Psoas muscle (tissue), 7 donors: ENCODE measurements at regions not wholly inside any gene's neighbourhood (a gene's known extent, or its start where the extent isn't known, plus 50 kb on each side); places are given as distances from the start of the nearest gene placed in this dataset.

Experiments
- ATAC-seq, 4 donors: fragments of 200-7000 bp; cut with Tn5 transposase; one replicate each; pipeline ENCODE4 v1.9.1; 2020; ENCODE audit warnings: moderate library complexity in 3 of 4, mild to moderate bottlenecking in 2 of 4
- DNase-seq, 2 donors: peaks; one replicate each; pipeline ENCODE4 v3.0.0-alpha.2; 2020
- H3K27ac ChIP-seq: fragments of 200-600 bp; one replicate; pipeline ENCODE4 v1.8.0; 2022
- H3K27me3 ChIP-seq, 3 donors: fragments of 200-600 bp in 1 of 3; one replicate each; pipeline versions ENCODE4 v1.6.1 to v1.8.0; 2013 to 2022; ENCODE audit warnings: low read length in 2 of 3, mild to moderate bottlenecking in 2 of 3, moderate library complexity in 1 of 3; ENCODE audit not compliant: insufficient read depth in 3 of 3
- H3K36me3 ChIP-seq, 2 donors: fragments of 200-600 bp in 1 of 2; one replicate each; pipeline versions ENCODE4 v1.6.1 to v1.8.0; 2013 to 2022; ENCODE audit warnings: low read depth in 1 of 2, mild to moderate bottlenecking in 1 of 2, moderate library complexity in 1 of 2; ENCODE audit not compliant: insufficient read depth in 1 of 2
- H3K4me1 ChIP-seq: fragments of 200-600 bp; one replicate; pipeline ENCODE4 v1.8.0; 2022
- H3K4me3 ChIP-seq: fragments of 200-600 bp; one replicate; pipeline ENCODE4 v1.8.0; 2022; ENCODE audit warnings: mild to moderate bottlenecking
- H3K9me3 ChIP-seq: fragments of 200-600 bp; one replicate; pipeline ENCODE4 v1.8.0; 2022
- WGBS, 3 donors: extraction: QIAGEN DNeasy Blood & Tissue Kit; methylation state at CpG; one replicate each; pipeline versions ENCODE4 v1.1.6 to v1.1.7; 2013; 5-methylcytosine and 5-hydroxymethylcytosine counted together
- intact Hi-C, 2 donors: fragments of 100-400 bp; cut with DNase I; formaldehyde crosslinking; loops; one replicate each; pipeline versions ENCODE4 v1.11.0 to v1.14.2; 2022
- TF ChIP-seq, protein P1 (sequence below): fragments of 200-600 bp; IDR thresholded peaks from one replicate; pipeline ENCODE4 v1.8.0; 2022; ENCODE audit warnings: antibody characterized with exemption
- donor health status: healthy with polysubstance abuse.
- donor health status: DM: no; HTN: no; CAD: no; lungs with moderate emphysema.
- donor health status: Bipolar disorder and iron deficiency.
- donor health status: healthy.
- donor health status: DM: yes; HTN: yes; CAD: no.
- donor health status: DM: no; HTN: no; CAD: no.
- donor health status: DM: yes; HTN: yes; CAD: no.

DNA sequence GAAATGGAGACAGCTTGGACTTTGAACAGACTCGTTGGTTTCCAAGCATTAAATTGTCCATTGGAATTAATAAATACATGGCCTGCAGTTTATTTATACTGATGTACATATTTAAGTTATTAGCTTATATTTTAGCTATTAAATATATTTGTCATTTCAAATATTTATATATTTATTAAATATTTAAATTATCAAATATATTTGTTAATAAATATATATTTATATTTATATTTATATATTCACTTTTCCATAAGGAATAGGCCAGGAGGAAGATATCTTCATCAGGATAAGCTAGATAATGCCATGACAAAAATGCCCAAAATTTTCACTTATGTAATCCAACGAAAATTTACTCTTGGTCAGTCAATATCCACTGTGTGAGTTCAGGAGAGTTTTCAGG lies 229.9 kb downstream of the ZNF608 start:
- Histone ChIP-seq H3K9me3 (no peaks in the 10 kb centered on the region), H3K36me3 (no peaks in the 10 kb centered on the region), H3K4me1 (peaks cover 16% of the 10 kb centered on the region), H3K27me3 (no peaks in the 10 kb centered on the region), H3K4me3 (no peak overlapping the region), H3K27ac (no peak overlapping the region)
- DNase-seq, result no peak
- TF ChIP-seq, protein P1, sequence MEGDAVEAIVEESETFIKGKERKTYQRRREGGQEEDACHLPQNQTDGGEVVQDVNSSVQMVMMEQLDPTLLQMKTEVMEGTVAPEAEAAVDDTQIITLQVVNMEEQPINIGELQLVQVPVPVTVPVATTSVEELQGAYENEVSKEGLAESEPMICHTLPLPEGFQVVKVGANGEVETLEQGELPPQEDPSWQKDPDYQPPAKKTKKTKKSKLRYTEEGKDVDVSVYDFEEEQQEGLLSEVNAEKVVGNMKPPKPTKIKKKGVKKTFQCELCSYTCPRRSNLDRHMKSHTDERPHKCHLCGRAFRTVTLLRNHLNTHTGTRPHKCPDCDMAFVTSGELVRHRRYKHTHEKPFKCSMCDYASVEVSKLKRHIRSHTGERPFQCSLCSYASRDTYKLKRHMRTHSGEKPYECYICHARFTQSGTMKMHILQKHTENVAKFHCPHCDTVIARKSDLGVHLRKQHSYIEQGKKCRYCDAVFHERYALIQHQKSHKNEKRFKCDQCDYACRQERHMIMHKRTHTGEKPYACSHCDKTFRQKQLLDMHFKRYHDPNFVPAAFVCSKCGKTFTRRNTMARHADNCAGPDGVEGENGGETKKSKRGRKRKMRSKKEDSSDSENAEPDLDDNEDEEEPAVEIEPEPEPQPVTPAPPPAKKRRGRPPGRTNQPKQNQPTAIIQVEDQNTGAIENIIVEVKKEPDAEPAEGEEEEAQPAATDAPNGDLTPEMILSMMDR, result no peak
- 77 to 82% (median 80%) methylated on average over 2 of the region's 2 CpGs for WGBS, 3 donors
- intact Hi-C loops, result no loop called here
- ATAC-seq, result no peak

DNA sequence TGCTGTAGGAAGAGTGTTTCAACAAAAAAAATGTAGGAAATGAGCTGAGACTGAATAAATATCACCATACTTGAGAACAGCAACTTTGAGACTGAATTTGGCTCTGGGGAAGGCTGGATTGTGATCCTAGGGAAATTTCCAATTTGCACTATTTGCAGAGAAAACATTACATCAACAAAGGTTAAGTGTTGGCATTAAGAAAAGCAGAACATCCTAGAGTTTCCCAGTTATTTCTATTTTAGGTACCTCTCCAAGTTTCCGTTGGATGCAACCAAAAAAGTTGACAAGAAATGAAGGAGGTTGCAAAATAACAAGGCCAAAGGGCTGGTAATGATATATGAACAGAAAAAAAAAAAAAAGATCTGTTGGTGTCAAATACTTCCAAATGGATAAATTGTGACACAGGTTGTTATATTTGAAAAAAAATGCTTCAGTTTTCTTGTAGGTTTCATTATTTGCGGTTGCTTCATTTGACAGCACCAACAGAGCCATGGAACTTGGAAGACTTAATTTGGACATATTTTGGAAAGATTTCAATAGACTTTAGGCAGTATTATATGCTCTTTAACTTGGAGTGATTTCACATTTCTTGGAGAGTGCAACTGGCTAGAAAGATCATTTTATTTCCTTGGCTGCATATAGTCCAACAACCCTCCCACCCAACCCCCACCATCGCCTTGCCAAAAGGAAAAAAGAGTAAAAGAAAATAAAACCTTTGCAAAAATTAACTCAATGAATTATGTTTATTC lies 230.8 kb downstream of the ZNF608 start:
- DNase-seq (no peak), ATAC-seq (no peak)
- H3K27ac ChIP-seq, result no peak overlapping the region
- intact Hi-C loops, result no loop called here
- WGBS, 3 donors, result 42 to 70% (median 46%) methylated on average over 3 of the region's 3 CpGs
- peaks cover 16% of the 10 kb centered on the region for H3K4me1 ChIP-seq
- H3K27me3 ChIP-seq, result no peaks in the 10 kb centered on the region
- H3K4me3 ChIP-seq, result no peak overlapping the region
- H3K9me3 ChIP-seq, result no peaks in the 10 kb centered on the region
- TF ChIP-seq, protein P1, result no peak
- no peaks in the 10 kb centered on the region for H3K36me3 ChIP-seq

DNA sequence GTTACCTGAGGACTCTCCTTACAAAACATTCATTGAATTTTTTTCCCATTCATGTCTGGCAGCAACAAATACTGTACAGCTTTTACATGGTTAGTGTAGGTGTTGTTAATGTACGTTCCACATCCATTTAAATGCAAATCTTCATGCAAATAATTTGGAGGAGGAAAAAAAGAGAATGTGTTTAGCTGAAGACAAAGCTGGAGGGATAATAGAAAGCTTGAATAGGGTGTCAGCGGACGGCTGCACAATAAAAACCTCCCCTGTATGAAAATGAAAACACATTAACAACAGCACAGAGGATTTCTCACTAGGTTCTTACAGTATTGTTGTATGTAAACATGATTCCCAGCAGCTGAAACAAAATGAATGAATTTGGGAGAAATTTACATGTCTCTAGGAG lies 231.5 kb downstream of the ZNF608 start:
- WGBS, 3 donors, result 97 to 99% (median 98%) methylated on average over 3 of the region's 3 CpGs
- Histone ChIP-seq H3K27ac (no peak overlapping the region), H3K9me3 (no peaks in the 10 kb centered on the region), H3K4me3 (no peak overlapping the region), H3K27me3 (no peaks in the 10 kb centered on the region), H3K36me3 (no peaks in the 10 kb centered on the region), H3K4me1 (peaks cover 13% of the 10 kb centered on the region)
- intact Hi-C loops, result no loop called here
- TF ChIP-seq, protein P1, result no peak
- DNase-seq, result no peak
- no peak for ATAC-seq

DNA sequence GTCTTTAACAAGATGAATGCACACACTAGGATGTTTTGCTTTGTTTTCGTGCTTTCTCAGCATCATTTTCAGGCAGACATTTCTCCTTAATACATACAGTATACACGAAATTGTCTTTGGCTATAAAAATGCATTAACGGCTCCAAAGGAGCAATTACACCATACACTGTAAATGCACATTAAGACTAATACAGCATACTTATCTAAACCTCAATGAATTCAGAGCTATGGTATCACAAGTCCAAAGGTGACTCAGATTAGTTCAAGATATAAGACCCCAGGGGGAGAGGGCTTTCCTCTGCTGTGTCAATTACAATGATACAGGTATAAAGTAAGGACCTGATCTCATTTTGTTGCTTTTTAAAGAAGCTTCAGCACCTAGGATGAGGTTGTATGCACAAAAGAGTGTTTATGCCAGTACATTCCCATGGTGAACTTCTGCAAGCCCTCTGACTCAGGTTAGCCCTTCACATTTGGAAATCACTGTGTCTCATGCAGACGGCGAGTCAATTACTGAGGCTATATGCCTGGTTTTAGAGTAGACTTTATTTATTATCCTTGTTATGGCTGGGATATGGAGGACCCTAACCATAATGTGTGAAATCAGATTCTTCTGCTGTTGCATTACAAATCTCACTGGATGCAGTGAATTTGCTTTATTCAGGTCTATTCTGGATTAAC lies 233.3 kb downstream of the ZNF608 start:
- no peak overlapping the region for H3K4me3 ChIP-seq
- TF ChIP-seq, protein P1, result no peak
- H3K4me1 ChIP-seq, result peaks cover 9% of the 10 kb centered on the region
- DNase-seq, result no peak
- WGBS, 3 donors, result 93 to 98% (median 95%) methylated on average over 5 of the region's 5 CpGs
- no peak for ATAC-seq
- H3K27me3 ChIP-seq, result no peaks in the 10 kb centered on the region
- H3K9me3 ChIP-seq, result no peaks in the 10 kb centered on the region
- intact Hi-C loops, result no loop called here
- no peak overlapping the region for H3K27ac ChIP-seq
- no peaks in the 10 kb centered on the region for H3K36me3 ChIP-seq
